C4-2B (cell line): ENCODE measurements at regions not wholly inside any gene's neighbourhood (a gene's known extent, or its start where the extent isn't known, plus 50 kb on each side); places are given as distances from the start of the nearest gene placed in this dataset.

Experiments used
- ZFX ChIP-seq: fragments of 450-650 bp; IDR thresholded peaks from 2 replicates; pipeline ENCODE4 v1.6.1; 2017
- TF ChIP-seq, protein P1 (sequence below): fragments of 450-650 bp; conservative IDR thresholded peaks from 2 replicates; pipeline ENCODE4 v1.5.1; 2017; ENCODE audit warnings: mild to moderate bottlenecking

DNA sequence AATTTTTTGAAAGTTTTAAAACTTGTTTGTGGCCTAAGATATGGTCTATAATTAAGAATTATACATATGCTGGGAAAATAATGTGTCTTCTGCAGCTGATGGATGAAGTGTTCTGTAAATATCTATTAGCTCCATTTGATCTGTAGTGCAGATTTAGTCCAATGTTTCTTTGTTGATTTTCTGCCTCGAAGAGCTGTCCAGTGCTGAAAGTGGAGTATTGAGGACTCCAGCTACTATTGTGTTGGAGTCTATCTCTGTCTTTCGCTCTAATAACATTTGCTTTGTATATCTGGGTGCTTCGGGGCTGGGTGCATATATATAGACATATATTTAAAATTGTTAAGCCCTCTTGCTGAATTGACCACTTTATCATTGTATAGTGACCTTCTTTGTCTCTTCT is 2127.3 kb downstream of the PCDH7 start:
- TF ChIP-seq, protein P1, sequence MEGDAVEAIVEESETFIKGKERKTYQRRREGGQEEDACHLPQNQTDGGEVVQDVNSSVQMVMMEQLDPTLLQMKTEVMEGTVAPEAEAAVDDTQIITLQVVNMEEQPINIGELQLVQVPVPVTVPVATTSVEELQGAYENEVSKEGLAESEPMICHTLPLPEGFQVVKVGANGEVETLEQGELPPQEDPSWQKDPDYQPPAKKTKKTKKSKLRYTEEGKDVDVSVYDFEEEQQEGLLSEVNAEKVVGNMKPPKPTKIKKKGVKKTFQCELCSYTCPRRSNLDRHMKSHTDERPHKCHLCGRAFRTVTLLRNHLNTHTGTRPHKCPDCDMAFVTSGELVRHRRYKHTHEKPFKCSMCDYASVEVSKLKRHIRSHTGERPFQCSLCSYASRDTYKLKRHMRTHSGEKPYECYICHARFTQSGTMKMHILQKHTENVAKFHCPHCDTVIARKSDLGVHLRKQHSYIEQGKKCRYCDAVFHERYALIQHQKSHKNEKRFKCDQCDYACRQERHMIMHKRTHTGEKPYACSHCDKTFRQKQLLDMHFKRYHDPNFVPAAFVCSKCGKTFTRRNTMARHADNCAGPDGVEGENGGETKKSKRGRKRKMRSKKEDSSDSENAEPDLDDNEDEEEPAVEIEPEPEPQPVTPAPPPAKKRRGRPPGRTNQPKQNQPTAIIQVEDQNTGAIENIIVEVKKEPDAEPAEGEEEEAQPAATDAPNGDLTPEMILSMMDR: no peak
- TF ChIP-seq ZFX: no peak
